Nephron progenitor cell (in vitro differentiated cells): ENCODE measurements at regions not wholly inside any gene's neighbourhood (a gene's known extent, or its start where the extent isn't known, plus 50 kb on each side); places are given as distances from the start of the nearest gene placed in this dataset.

Experiments used
- DNase-seq: peaks from one replicate; pipeline ENCODE4 v3.0.0; 2021
- H3K27ac Mint-ChIP-seq: 2 replicates; pipeline ENCODE4 v1.8.0; 2021; ENCODE audit warnings: mild to moderate bottlenecking, moderate library complexity, mixed read lengths
- H3K27me3 Mint-ChIP-seq: 2 replicates; pipeline ENCODE4 v1.8.0; 2021; ENCODE audit warnings: mild to moderate bottlenecking, low read depth, mixed read lengths; ENCODE audit not compliant: poor library complexity
- H3K36me3 Mint-ChIP-seq: 2 replicates; pipeline ENCODE4 v1.8.0; 2021; ENCODE audit warnings: low read depth, mixed read lengths
- H3K4me1 Mint-ChIP-seq: 2 replicates; pipeline ENCODE4 v1.8.0; 2021; ENCODE audit warnings: mixed read lengths
- H3K4me3 Mint-ChIP-seq: 2 replicates; pipeline ENCODE4 v1.8.0; 2021; ENCODE audit warnings: mild to moderate bottlenecking, moderate library complexity, mixed read lengths
- H3K9me3 Mint-ChIP-seq: 2 replicates; pipeline ENCODE4 v1.8.0; 2021; ENCODE audit warnings: mild to moderate bottlenecking, moderate library complexity, mixed read lengths
- CTCF ChIP-seq: fragments of 200-600 bp; sonication (generic); IDR thresholded peaks from 2 replicates; pipeline ENCODE4 v1.5.0; 2021; ENCODE audit warnings: antibody characterized with exemption

- Mint-ChIP-seq H3K36me3 (no peaks in the 10 kb centered on the region), H3K27ac (peak overlapping the region; percentile 74), H3K4me3 (no peak overlapping the region), H3K27me3 (peaks cover 4% of the 10 kb centered on the region), H3K9me3 (peaks cover 13% of the 10 kb centered on the region), H3K4me1 (peaks cover 13% of the 10 kb centered on the region)
- no peak for DNase-seq
- TF ChIP-seq CTCF = no peak
Observed at GRCh38 chr6:51387907-51388306, 569.2 kb downstream of the TFAP2B start.

- H3K4me1 Mint-ChIP-seq = no peaks in the 10 kb centered on the region
- no peak overlapping the region for H3K27ac Mint-ChIP-seq
- no peak overlapping the region for H3K4me3 Mint-ChIP-seq
- no peaks in the 10 kb centered on the region for H3K9me3 Mint-ChIP-seq
- H3K36me3 Mint-ChIP-seq = no peaks in the 10 kb centered on the region
- no peak for DNase-seq
- TF ChIP-seq CTCF = no peak
- peaks cover 4% of the 10 kb centered on the region for H3K27me3 Mint-ChIP-seq
Observed at GRCh38 chr6:51394061-51394460, 575.4 kb downstream of the TFAP2B start.

GRCh38 chr6:51396583-51396982 lies 577.9 kb downstream of the TFAP2B start:
- Mint-ChIP-seq H3K27ac (no peak overlapping the region), H3K4me1 (no peaks in the 10 kb centered on the region), H3K36me3 (no peaks in the 10 kb centered on the region), H3K4me3 (no peak overlapping the region), H3K27me3 (peaks cover 4% of the 10 kb centered on the region), H3K9me3 (no peaks in the 10 kb centered on the region)
- TF ChIP-seq CTCF = no peak
- DNase-seq = no peak

- Mint-ChIP-seq H3K27me3 (peaks cover 4% of the 10 kb centered on the region), H3K4me1 (no peaks in the 10 kb centered on the region), H3K4me3 (no peak overlapping the region), H3K9me3 (no peaks in the 10 kb centered on the region), H3K36me3 (no peaks in the 10 kb centered on the region), H3K27ac (no peak overlapping the region)
- no peak for TF ChIP-seq CTCF
- no peak for DNase-seq
Observed at GRCh38 chr6:51398064-51398705, 579.5 kb downstream of the TFAP2B start.

GRCh38 chr6:51398793-51399192 lies 580.1 kb downstream of the TFAP2B start:
- no peaks in the 10 kb centered on the region for H3K4me1 Mint-ChIP-seq
- DNase-seq = no peak
- H3K9me3 Mint-ChIP-seq = no peaks in the 10 kb centered on the region
- no peak overlapping the region for H3K27ac Mint-ChIP-seq
- H3K36me3 Mint-ChIP-seq = no peaks in the 10 kb centered on the region
- no peak overlapping the region for H3K4me3 Mint-ChIP-seq
- peaks cover 4% of the 10 kb centered on the region for H3K27me3 Mint-ChIP-seq
- TF ChIP-seq CTCF = no peak

GRCh38 chr6:51410453-51410852 lies 591.8 kb downstream of the TFAP2B start:
- no peak for DNase-seq
- peaks cover 11% of the 10 kb centered on the region for H3K4me1 Mint-ChIP-seq
- peaks cover 4% of the 10 kb centered on the region for H3K9me3 Mint-ChIP-seq
- no peak for TF ChIP-seq CTCF
- H3K27me3 Mint-ChIP-seq = no peaks in the 10 kb centered on the region
- no peak overlapping the region for H3K27ac Mint-ChIP-seq
- no peaks in the 10 kb centered on the region for H3K36me3 Mint-ChIP-seq
- no peak overlapping the region for H3K4me3 Mint-ChIP-seq
